ENCODE measurements at regions not wholly inside any gene's neighbourhood (a gene's known extent, or its start where the extent isn't known, plus 50 kb on each side); places are given as distances from the start of the nearest gene placed in this dataset.
"Not testable (repeated sequence)": the region's sequence is repeated elsewhere in the genome, so short reads cannot be mapped to it uniquely, and the experiment has no call there.

GRCh38 chrX:125137521-125137920 is 182.2 kb upstream of the TEX13C start:
- Mint-ChIP-seq H3K9me3 (ENCODE audit: low read depth) (no peaks in the 10 kb centered on the region), H3K36me3 (ENCODE audit: insufficient read depth) (no peaks in the 10 kb centered on the region), H3K27ac (no peak overlapping the region), H3K27me3 (no peaks in the 10 kb centered on the region), H3K4me3 (ENCODE audit: low read depth) (no peak overlapping the region), H3K4me1 (ENCODE audit: low read depth) (no peaks in the 10 kb centered on the region)
- DNase-seq (ENCODE audit: low spot score, unreplicated experiment), result no peak
- TF ChIP-seq CTCF (IDR thresholded peaks at IDR 0.05; ENCODE audit: unreplicated experiment), result no peak

DNA sequence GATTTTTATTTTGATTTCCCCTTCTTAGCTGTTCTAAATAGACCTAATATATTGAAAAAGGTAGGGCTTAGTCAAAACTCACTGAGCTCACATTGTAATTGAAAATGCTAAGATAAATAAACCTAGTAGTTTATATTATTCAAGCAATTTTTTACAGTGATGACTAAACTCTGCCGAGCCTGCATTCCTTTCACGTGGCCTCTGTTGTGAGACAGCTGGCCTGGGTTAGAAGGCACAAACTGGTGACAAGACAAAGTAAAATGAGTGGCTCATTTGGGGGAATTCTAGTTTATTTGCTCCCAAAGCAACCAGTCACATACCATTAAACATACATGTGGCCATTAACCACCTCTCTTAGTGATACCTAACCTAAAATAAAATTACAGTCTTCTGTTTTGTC is 169.4 kb upstream of the TEX13C start:
- Mint-ChIP-seq H3K9me3 (ENCODE audit: low read depth) (peaks cover 3% of the 10 kb centered on the region), H3K27me3 (no peaks in the 10 kb centered on the region), H3K36me3 (ENCODE audit: insufficient read depth) (no peaks in the 10 kb centered on the region), H3K27ac (no peak overlapping the region), H3K4me3 (ENCODE audit: low read depth) (no peak overlapping the region), H3K4me1 (ENCODE audit: low read depth) (no peaks in the 10 kb centered on the region)
- no peak for TF ChIP-seq CTCF (IDR thresholded peaks at IDR 0.05; ENCODE audit: unreplicated experiment)
- no peak for DNase-seq (ENCODE audit: low spot score, unreplicated experiment)

DNA sequence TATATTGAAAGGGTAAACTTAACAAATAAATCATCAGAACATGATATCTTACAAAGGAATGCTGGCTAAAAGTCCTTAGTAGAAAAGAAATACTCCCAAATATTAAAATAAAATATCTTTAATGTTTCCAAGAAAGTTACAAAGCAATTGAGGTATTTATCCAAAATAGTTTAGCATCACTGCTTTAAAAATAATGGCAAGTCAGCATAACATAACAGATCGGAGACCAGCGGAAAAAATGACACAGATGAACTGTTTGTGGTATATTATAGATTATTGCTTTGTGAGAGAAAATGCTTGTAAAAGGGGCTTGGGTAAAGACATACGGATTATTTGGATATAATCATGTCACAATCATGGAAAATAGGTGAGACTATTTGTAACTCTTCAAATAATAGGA is 168.5 kb upstream of the TEX13C start:
- Mint-ChIP-seq H3K4me3 (ENCODE audit: low read depth) (no peak overlapping the region), H3K9me3 (ENCODE audit: low read depth) (peaks cover 3% of the 10 kb centered on the region), H3K27ac (no peak overlapping the region), H3K36me3 (ENCODE audit: insufficient read depth) (no peaks in the 10 kb centered on the region), H3K4me1 (ENCODE audit: low read depth) (no peaks in the 10 kb centered on the region), H3K27me3 (no peaks in the 10 kb centered on the region)
- no peak for DNase-seq (ENCODE audit: low spot score, unreplicated experiment)
- TF ChIP-seq CTCF (IDR thresholded peaks at IDR 0.05; ENCODE audit: unreplicated experiment), result no peak

GRCh38 chrX:125152011-125152410 is 167.7 kb upstream of the TEX13C start:
- H3K9me3 Mint-ChIP-seq (ENCODE audit: low read depth), result peaks cover 3% of the 10 kb centered on the region
- no peak for DNase-seq (ENCODE audit: low spot score, unreplicated experiment)
- H3K36me3 Mint-ChIP-seq (ENCODE audit: insufficient read depth), result no peaks in the 10 kb centered on the region
- H3K4me1 Mint-ChIP-seq (ENCODE audit: low read depth), result no peaks in the 10 kb centered on the region
- no peak overlapping the region for H3K4me3 Mint-ChIP-seq (ENCODE audit: low read depth)
- no peak overlapping the region for H3K27ac Mint-ChIP-seq
- no peaks in the 10 kb centered on the region for H3K27me3 Mint-ChIP-seq
- no peak for TF ChIP-seq CTCF (IDR thresholded peaks at IDR 0.05; ENCODE audit: unreplicated experiment)

GRCh38 chrX:125153621-125154020 is 166.1 kb upstream of the TEX13C start:
- Mint-ChIP-seq H3K4me1 (ENCODE audit: low read depth) (no peaks in the 10 kb centered on the region), H3K9me3 (ENCODE audit: low read depth) (peaks cover 3% of the 10 kb centered on the region), H3K36me3 (ENCODE audit: insufficient read depth) (no peaks in the 10 kb centered on the region), H3K27me3 (no peaks in the 10 kb centered on the region), H3K27ac (no peak overlapping the region), H3K4me3 (ENCODE audit: low read depth) (no peak overlapping the region)
- no peak for TF ChIP-seq CTCF (IDR thresholded peaks at IDR 0.05; ENCODE audit: unreplicated experiment)
- no peak for DNase-seq (ENCODE audit: low spot score, unreplicated experiment)

DNA sequence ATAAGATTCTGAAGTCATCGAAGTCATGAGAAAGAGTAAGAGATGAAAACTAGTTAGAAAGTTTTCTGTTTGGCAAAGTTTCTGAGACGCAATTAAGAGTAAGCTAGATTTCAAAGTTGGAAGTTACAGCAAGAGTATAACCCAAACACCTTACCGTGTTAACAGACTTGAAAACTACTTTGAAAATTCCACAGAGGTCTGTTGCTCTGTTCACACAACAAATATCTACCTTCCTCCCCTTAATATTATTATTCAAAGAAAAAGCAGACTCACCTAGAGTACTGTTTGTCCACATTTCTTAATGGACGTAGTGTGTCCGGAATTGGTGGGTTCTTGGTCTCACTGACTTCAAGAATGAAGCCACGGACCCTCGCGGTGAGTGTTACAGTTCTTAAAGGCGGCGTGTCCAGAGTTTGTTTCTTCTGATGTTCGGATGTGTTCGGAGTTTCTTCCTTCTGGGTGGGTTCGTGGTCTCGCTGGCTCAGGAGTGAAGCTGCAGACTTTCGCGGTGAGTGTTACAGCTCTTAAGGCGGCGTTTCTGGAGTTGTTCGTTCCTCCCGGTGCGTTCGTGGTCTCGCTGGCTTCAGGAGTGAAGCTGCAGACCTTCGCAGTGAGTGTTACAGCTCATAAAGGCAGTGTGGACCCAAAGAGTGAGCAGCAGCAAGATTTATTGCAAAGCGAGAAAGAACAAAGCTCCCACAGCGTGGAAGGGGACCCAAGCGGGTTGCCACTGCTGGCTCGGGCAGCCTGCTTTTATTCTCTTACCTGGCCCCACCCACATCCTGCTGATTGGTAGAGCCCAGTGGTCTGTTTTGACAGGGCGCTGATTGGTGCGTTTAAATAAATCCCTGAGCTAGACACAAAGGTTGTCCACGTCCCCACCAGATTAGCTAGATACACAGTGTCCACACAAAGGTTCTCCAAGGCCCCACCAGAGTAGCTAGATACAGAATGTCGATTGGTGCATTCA is 165.1 kb upstream of the TEX13C start:
- H3K36me3 Mint-ChIP-seq (ENCODE audit: insufficient read depth); H3K4me3 Mint-ChIP-seq (ENCODE audit: low read depth); H3K4me1 Mint-ChIP-seq (ENCODE audit: low read depth); H3K9me3 Mint-ChIP-seq (ENCODE audit: low read depth); DNase-seq (ENCODE audit: low spot score, unreplicated experiment); H3K27ac Mint-ChIP-seq; H3K27me3 Mint-ChIP-seq: not testable (repeated sequence)

DNA sequence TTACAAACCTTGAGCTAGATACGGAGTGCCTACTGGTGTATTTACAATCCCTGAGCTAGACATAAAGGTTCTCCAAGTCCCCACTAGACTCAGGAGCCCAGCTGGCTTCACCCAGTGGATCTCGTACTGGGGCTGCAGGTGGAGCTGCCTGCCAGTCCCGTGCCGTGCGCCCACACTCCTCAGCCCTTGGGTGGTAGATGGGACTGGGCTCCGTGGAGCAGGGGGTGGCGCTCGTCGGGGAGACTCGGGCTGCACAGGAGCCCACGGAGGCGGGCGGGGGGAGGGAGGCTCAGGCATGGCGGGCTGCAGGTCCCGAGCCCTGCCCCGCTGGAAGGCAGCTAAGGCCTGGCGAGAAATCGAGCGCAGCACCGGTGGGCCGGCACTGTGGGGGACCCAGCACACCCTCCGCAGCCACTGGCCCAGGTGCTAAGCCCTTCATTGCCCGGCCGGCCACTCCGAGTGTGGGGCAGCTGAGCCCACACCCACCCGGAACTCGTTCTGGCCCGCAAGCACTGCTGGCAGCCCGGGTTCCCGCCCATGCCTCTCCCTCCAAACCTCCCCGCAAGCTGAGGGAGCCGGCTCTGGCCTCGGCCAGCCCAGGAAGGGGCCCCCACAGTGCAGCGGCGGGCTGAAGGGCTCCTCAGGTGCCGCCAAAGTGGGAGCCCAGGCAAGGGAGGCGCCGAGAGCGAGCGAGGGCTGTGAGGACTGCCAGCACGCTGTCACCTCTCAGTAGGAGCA is 164.2 kb upstream of the TEX13C start:
- DNase-seq (ENCODE audit: low spot score, unreplicated experiment), result not testable (repeated sequence)

More for the DNA sequence above, 164.2 kb upstream of the TEX13C start:
- not testable (repeated sequence) for H3K9me3 Mint-ChIP-seq (ENCODE audit: low read depth); H3K4me3 Mint-ChIP-seq (ENCODE audit: low read depth); H3K27me3 Mint-ChIP-seq; H3K27ac Mint-ChIP-seq; H3K4me1 Mint-ChIP-seq (ENCODE audit: low read depth); H3K36me3 Mint-ChIP-seq (ENCODE audit: insufficient read depth)
